Vagina (tissue), 2 donors: ENCODE measurements at regions not wholly inside any gene's neighbourhood (a gene's known extent, or its start where the extent isn't known, plus 50 kb on each side); places are given as distances from the start of the nearest gene placed in this dataset.

ENCODE experiments used
- CTCF ChIP-seq, 3 experiments: fragments of 450-650 bp in 2 of 3; fragments of 200-600 bp in 1 of 3; sonication (generic) in 1 of 3; IDR thresholded peaks; one replicate each; pipeline ENCODE4 v1.5.1; 2017 to 2019; ENCODE audit warnings: antibody characterized with exemption in 3 of 3, mild to moderate bottlenecking in 2 of 3, moderate library complexity in 2 of 3
- POLR2A ChIP-seq, 2 donors: fragments of 450-650 bp; IDR thresholded peaks; one replicate each; pipeline ENCODE4 v1.6.1; 2017; ENCODE audit warnings: antibody characterized with exemption in 2 of 2, mild to moderate bottlenecking in 2 of 2, moderate library complexity in 2 of 2

GRCh38 chrX:134148172-134148692 lies 88.8 kb upstream of the CCDC160 start:
- TF ChIP-seq CTCF (IDR thresholded peaks at IDR 0.05) (no peak), POLR2A (IDR thresholded peaks at IDR 0.05) (no peak)
